HEK293T (cell line): ENCODE measurements at regions not wholly inside any gene's neighbourhood (a gene's known extent, or its start where the extent isn't known, plus 50 kb on each side); places are given as distances from the start of the nearest gene placed in this dataset.
"Not testable (repeated sequence)": the region's sequence is repeated elsewhere in the genome, so short reads cannot be mapped to it uniquely, and the experiment has no call there.

Experiments
- CTCF ChIA-PET: fragments of 350-600 bp; formaldehyde crosslinking; extraction: SDS; loops from one replicate; lab custom pipeline; 2021; ENCODE audit warnings: antibody characterized with exemption, inconsistent platforms; lab: Yijun Ruan, JAX
- POLR2A ChIA-PET: fragments of 350-600 bp; formaldehyde crosslinking; extraction: SDS; loops from one replicate; lab custom pipeline; 2020; ENCODE audit warnings: antibody characterized with exemption, inconsistent platforms; lab: Yijun Ruan, JAX
- DNase-seq: peaks from one replicate; pipeline ENCODE4 v3.0.0; 2012; ENCODE audit warnings: mixed read lengths; ENCODE audit errors: extremely low spot score
- ARNT ChIP-seq: fragments of 450-650 bp; IDR thresholded peaks from 2 replicates; pipeline ENCODE4 v1.6.1; 2017; ENCODE audit warnings: mild to moderate bottlenecking
- BHLHE40 ChIP-seq: fragments of 450-650 bp; IDR thresholded peaks from 2 replicates; pipeline ENCODE4 v1.6.1; 2016; ENCODE audit warnings: mild to moderate bottlenecking, moderate library complexity, borderline replicate concordance
- CTBP1 ChIP-seq: fragments of 450-650 bp; IDR thresholded peaks from 2 replicates; pipeline ENCODE4 v1.6.1; 2016; ENCODE audit warnings: borderline replicate concordance
- ELF4 ChIP-seq: fragments of 450-650 bp; IDR thresholded peaks from 2 replicates; pipeline ENCODE4 v1.6.1; 2017; ENCODE audit warnings: antibody characterized with exemption
- FOXA1 ChIP-seq: fragments of 450-650 bp; IDR thresholded peaks from 2 replicates; pipeline ENCODE4 v1.6.1; 2016; ENCODE audit warnings: mild to moderate bottlenecking
- FOXK2 ChIP-seq: fragments of 450-650 bp; IDR thresholded peaks from 2 replicates; pipeline ENCODE4 v1.6.1; 2016; ENCODE audit warnings: mild to moderate bottlenecking
- FOXM1 ChIP-seq: fragments of 450-650 bp; IDR thresholded peaks from 2 replicates; pipeline ENCODE4 v1.6.1; 2017; ENCODE audit warnings: mild to moderate bottlenecking, borderline replicate concordance
- HDGF ChIP-seq: fragments of 450-650 bp; IDR thresholded peaks from 2 replicates; pipeline ENCODE4 v1.6.1; 2017; ENCODE audit warnings: antibody characterized with exemption, borderline replicate concordance
- L3MBTL2 ChIP-seq: fragments of 450-650 bp; conservative IDR thresholded peaks from 2 replicates; pipeline ENCODE4 v1.6.1; 2016; ENCODE audit warnings: mild to moderate bottlenecking
- LEF1 ChIP-seq: fragments of 450-650 bp; IDR thresholded peaks from 2 replicates; pipeline ENCODE4 v1.6.1; 2017; ENCODE audit warnings: mild to moderate bottlenecking, borderline replicate concordance
- NFRKB ChIP-seq: fragments of 450-650 bp; IDR thresholded peaks from 2 replicates; pipeline ENCODE4 v1.6.1; 2016; ENCODE audit warnings: mild to moderate bottlenecking, moderate library complexity
- PKNOX1 ChIP-seq: fragments of 450-650 bp; IDR thresholded peaks from 2 replicates; pipeline ENCODE4 v1.6.1; 2016
- SP1 ChIP-seq: fragments of 450-650 bp; IDR thresholded peaks from 2 replicates; pipeline ENCODE4 v1.6.1; 2017
- SUZ12 ChIP-seq: fragments of 450-650 bp; IDR thresholded peaks from 2 replicates; pipeline ENCODE4 v1.6.1; 2016; ENCODE audit warnings: mild to moderate bottlenecking
- TARDBP ChIP-seq: fragments of 450-650 bp; IDR thresholded peaks from 2 replicates; pipeline ENCODE4 v1.6.1; 2016
- ZNF384 ChIP-seq: fragments of 450-650 bp; IDR thresholded peaks from 2 replicates; pipeline ENCODE4 v1.6.1; 2016

- TF ChIP-seq ARNT: peak; percentile 76
- no peak for TF ChIP-seq FOXM1
- ChIA-PET POLR2A (interaction anchor here (1.0 to 2.0 kb wide), 3 partner anchors 141 to 146 kb away, joined by 3 to 8 read pairs (median 4); partner anchors contain the start of gene NRP1), CTCF (no interaction called here)
- DNase-seq: no peak
Measured at GRCh38 chr10:33478089-33478674, 143.7 kb upstream of the NRP1 start.

- no peak for DNase-seq
- ChIA-PET POLR2A (interaction anchor here (1.2 to 1.4 kb wide), 2 partner anchors 140 to 143 kb away, joined by 4 to 6 read pairs; partner anchors contain the start of gene NRP1), CTCF (no interaction called here)
- TF ChIP-seq PKNOX1 (0 out of 2 replicates have a peak, but pooled peaks have one; percentile 15), SP1 (no peak)
Measured at GRCh38 chr10:33477291-33478088, 143.0 kb upstream of the NRP1 start.

DNA sequence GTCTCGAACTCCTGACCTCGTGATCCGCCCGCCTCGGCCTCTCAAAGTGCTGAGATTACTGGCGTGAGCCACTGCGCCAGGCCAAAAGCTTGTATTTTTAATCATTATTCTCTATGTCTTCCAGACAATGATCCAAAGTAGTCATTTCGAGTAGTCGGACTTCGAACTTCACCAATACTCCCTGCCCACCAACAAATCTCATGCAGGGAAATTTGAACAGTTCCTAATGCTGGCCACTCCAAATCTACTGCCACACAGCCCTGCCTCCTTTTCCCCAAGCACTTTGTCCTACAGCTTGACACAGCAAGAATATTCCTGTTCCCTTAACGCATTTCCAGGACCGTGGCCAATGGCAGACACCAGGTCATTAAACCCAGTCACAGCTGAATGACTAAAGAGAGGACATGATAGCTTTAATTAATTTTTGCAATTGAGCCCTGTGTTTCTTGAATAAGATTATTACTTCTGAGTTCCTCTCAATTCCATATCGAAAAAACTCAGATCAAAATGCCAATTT lies 142.3 kb upstream of the NRP1 start:
- TF ChIP-seq CTBP1: no peak
- no peak for TF ChIP-seq SUZ12
- TF ChIP-seq FOXK2: no peak
- no peak for TF ChIP-seq NFRKB
- no peak for TF ChIP-seq ELF4
- TF ChIP-seq FOXA1: no peak
- no peak for TF ChIP-seq BHLHE40
- TF ChIP-seq LEF1: no peak
- no peak for TF ChIP-seq PKNOX1
- TF ChIP-seq FOXM1: no peak
- TF ChIP-seq L3MBTL2: no peak
- no peak for TF ChIP-seq ZNF384
- no peak for TF ChIP-seq HDGF
- TF ChIP-seq ARNT: no peak
- no peak for TF ChIP-seq TARDBP
- no peak for DNase-seq
- CTCF ChIA-PET: no interaction called here
- POLR2A ChIA-PET: interaction anchor here (1.2 to 1.4 kb wide), 2 partner anchors 139 to 142 kb away, joined by 4 to 6 read pairs; partner anchors contain the start of gene NRP1

DNA sequence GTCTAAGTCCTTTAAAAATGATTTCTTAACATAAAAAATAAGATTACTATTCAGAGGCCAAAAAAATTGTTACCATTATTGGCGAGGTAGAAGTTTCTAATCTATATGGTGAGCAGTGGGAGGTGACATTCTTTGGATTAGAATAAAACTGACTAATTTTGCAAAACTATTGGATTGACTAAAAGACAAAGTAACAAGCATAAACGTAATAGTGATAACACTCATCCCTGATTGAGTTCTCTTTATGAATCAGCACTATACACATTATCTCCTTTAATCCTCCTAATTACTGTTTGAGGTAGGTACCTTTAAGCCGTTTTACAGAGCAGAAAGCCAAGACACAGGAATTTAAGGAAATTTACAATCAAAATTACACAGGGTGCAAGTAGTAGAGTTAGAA lies 139.2 kb upstream of the NRP1 start:
- no peak for DNase-seq
- ChIA-PET POLR2A (no interaction called here), CTCF (no interaction called here)
- TF ChIP-seq LEF1: no peak
- TF ChIP-seq ELF4: no peak
- no peak for TF ChIP-seq ZNF384

DNA sequence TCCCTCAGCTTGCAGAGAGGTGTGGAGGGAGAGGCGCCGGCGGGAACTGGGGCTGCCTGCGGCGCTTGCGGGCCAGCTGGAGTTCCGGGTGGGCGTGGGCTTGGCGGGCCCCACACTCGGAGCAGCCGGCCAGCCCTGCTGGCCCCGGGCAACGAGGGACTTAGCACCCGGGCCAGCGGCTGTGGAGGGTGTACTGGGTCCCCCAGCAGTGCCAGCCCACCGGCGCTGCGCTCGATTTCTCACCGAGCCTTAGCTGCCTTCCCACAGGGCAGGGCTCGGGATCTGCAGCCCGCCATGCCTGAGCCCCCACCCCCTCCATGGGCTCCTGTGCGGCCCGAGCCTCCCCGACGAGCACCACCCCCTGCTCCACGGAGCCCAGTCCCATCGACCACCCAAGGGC lies 133.5 kb upstream of the NRP1 start:
- DNase-seq, CTCF ChIA-PET, POLR2A ChIA-PET: not testable (repeated sequence)

- POLR2A ChIA-PET: no interaction called here
- no peak for DNase-seq
- CTCF ChIA-PET: interaction anchor here (1.4 kb wide), 1 partner anchor 272 kb away, joined by 3 read pairs; no protein-coding TSS in a partner anchor
- TF ChIP-seq HDGF (no peak), SP1 (no peak), ELF4 (no peak)
Measured at GRCh38 chr10:33465747-33466146, 131.3 kb upstream of the NRP1 start.

DNA sequence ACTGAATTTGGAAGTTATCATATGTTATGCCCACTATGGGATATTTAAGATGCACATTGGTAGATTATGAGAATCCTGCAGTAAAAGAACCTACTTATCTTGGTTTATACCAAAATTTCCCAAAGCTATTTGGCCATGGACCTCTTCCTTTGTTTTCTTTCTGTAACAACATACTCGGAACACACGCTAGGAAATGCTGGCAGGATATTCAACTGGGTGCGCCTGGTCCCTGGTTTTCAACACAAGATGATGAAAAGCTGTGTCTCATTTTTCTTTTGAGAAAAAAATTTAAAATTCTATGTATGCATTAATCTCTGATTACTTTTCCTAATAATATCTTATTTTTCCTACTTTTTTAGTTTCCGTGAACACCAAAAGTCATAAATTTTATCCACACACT lies 128.5 kb upstream of the NRP1 start:
- TF ChIP-seq PKNOX1 (no peak), ARNT (no peak), CTBP1 (no peak), HDGF (no peak), FOXK2 (no peak), BHLHE40 (no peak), FOXA1 (no peak), FOXM1 (no peak), L3MBTL2 (no peak), LEF1 (no peak), ELF4 (no peak), SUZ12 (no peak), SP1 (no peak), NFRKB (no peak), ZNF384 (no peak), TARDBP (no peak)
- ChIA-PET CTCF (no interaction called here), POLR2A (no interaction called here)
- DNase-seq: no peak
